T-helper 2 cell treated with Interferon-gamma antibody and Interleukin-4, amounts not matched to agents 5 μg/mL and 100 μg/mL, for 36 hours (primary cell): ENCODE measurements at regions not wholly inside any gene's neighbourhood (a gene's known extent, or its start where the extent isn't known, plus 50 kb on each side); places are given as distances from the start of the nearest gene placed in this dataset.

Experiments
- DNase-seq: peaks from one replicate; pipeline ENCODE4 v3.0.0; 2021; ENCODE audit warnings: low spot score
- H3K27ac Mint-ChIP-seq: one replicate; pipeline ENCODE4 v1.8.0; 2021; ENCODE audit warnings: mild to moderate bottlenecking, mixed read lengths
- H3K27me3 Mint-ChIP-seq: one replicate; pipeline ENCODE4 v1.8.0; 2021; ENCODE audit warnings: low read depth, mixed read lengths
- H3K36me3 Mint-ChIP-seq: one replicate; pipeline ENCODE4 v1.8.0; 2021; ENCODE audit warnings: low read depth, mixed read lengths
- H3K4me1 Mint-ChIP-seq: one replicate; pipeline ENCODE4 v1.8.0; 2021; ENCODE audit warnings: low read depth, mixed read lengths
- H3K4me3 Mint-ChIP-seq: one replicate; pipeline ENCODE4 v1.8.0; 2022; ENCODE audit warnings: mild to moderate bottlenecking, moderate library complexity, mixed read lengths
- H3K9me3 Mint-ChIP-seq: one replicate; pipeline ENCODE4 v1.8.0; 2021; ENCODE audit warnings: mixed read lengths

- H3K27ac Mint-ChIP-seq = no peak overlapping the region
- no peak for DNase-seq
- H3K27me3 Mint-ChIP-seq = no peaks in the 10 kb centered on the region
- H3K4me3 Mint-ChIP-seq = no peak overlapping the region
- peaks cover 10% of the 10 kb centered on the region for H3K9me3 Mint-ChIP-seq
- H3K4me1 Mint-ChIP-seq = no peaks in the 10 kb centered on the region
- H3K36me3 Mint-ChIP-seq = no peaks in the 10 kb centered on the region
Measured at GRCh38 chr9:13755551-13755950, 476.1 kb upstream of the MPDZ start.

- Mint-ChIP-seq H3K4me3 (no peak overlapping the region), H3K4me1 (no peaks in the 10 kb centered on the region), H3K27me3 (no peaks in the 10 kb centered on the region), H3K9me3 (peaks cover 26% of the 10 kb centered on the region), H3K27ac (no peak overlapping the region), H3K36me3 (no peaks in the 10 kb centered on the region)
- DNase-seq = no peak
Measured at GRCh38 chr9:13750639-13751038, 471.1 kb upstream of the MPDZ start.

- H3K4me1 Mint-ChIP-seq = no peaks in the 10 kb centered on the region
- no peaks in the 10 kb centered on the region for H3K27me3 Mint-ChIP-seq
- no peaks in the 10 kb centered on the region for H3K36me3 Mint-ChIP-seq
- no peak overlapping the region for H3K27ac Mint-ChIP-seq
- H3K9me3 Mint-ChIP-seq = peaks cover 26% of the 10 kb centered on the region
- no peak for DNase-seq
- H3K4me3 Mint-ChIP-seq = no peak overlapping the region
Measured at GRCh38 chr9:13750061-13750460, 470.6 kb upstream of the MPDZ start.

- Mint-ChIP-seq H3K36me3 (no peaks in the 10 kb centered on the region), H3K4me3 (no peak overlapping the region), H3K4me1 (no peaks in the 10 kb centered on the region)
Measured at GRCh38 chr9:13746876-13747275, 467.4 kb upstream of the MPDZ start.

GRCh38 chr9:13744261-13744901 lies 464.9 kb upstream of the MPDZ start:
- Mint-ChIP-seq H3K27me3 (no peaks in the 10 kb centered on the region), H3K9me3 (peaks cover 19% of the 10 kb centered on the region), H3K4me1 (no peaks in the 10 kb centered on the region), H3K27ac (no peak overlapping the region), H3K4me3 (no peak overlapping the region), H3K36me3 (no peaks in the 10 kb centered on the region)
- DNase-seq = no peak

More at GRCh38 chr9:13746876-13747275, 467.4 kb upstream of the MPDZ start:
- Mint-ChIP-seq H3K9me3 (peaks cover 20% of the 10 kb centered on the region), H3K27ac (no peak overlapping the region), H3K27me3 (no peaks in the 10 kb centered on the region)
- DNase-seq = no peak

- Mint-ChIP-seq H3K27me3 (no peaks in the 10 kb centered on the region), H3K4me1 (no peaks in the 10 kb centered on the region), H3K9me3 (peaks cover 13% of the 10 kb centered on the region), H3K27ac (no peak overlapping the region), H3K36me3 (no peaks in the 10 kb centered on the region), H3K4me3 (no peak overlapping the region)
- no peak for DNase-seq
Measured at GRCh38 chr9:13737885-13738284, 458.4 kb upstream of the MPDZ start.

GRCh38 chr9:13735181-13735580 lies 455.7 kb upstream of the MPDZ start:
- Mint-ChIP-seq H3K27ac (no peak overlapping the region), H3K4me1 (no peaks in the 10 kb centered on the region), H3K4me3 (no peak overlapping the region), H3K9me3 (peaks cover 25% of the 10 kb centered on the region), H3K27me3 (no peaks in the 10 kb centered on the region), H3K36me3 (no peaks in the 10 kb centered on the region)
- DNase-seq = no peak

- H3K27me3 Mint-ChIP-seq = no peaks in the 10 kb centered on the region
- peaks cover 22% of the 10 kb centered on the region for H3K9me3 Mint-ChIP-seq
- DNase-seq = no peak
- no peaks in the 10 kb centered on the region for H3K36me3 Mint-ChIP-seq
- no peaks in the 10 kb centered on the region for H3K4me1 Mint-ChIP-seq
- H3K4me3 Mint-ChIP-seq = no peak overlapping the region
- no peak overlapping the region for H3K27ac Mint-ChIP-seq
Measured at GRCh38 chr9:13734601-13735000, 455.1 kb upstream of the MPDZ start.

GRCh38 chr9:13732290-13732689 lies 452.8 kb upstream of the MPDZ start:
- Mint-ChIP-seq H3K27me3 (no peaks in the 10 kb centered on the region), H3K27ac (no peak overlapping the region), H3K4me3 (no peak overlapping the region), H3K4me1 (no peaks in the 10 kb centered on the region), H3K9me3 (peaks cover 17% of the 10 kb centered on the region), H3K36me3 (no peaks in the 10 kb centered on the region)
- no peak for DNase-seq

- no peak for DNase-seq
- Mint-ChIP-seq H3K4me1 (no peaks in the 10 kb centered on the region), H3K27me3 (no peaks in the 10 kb centered on the region), H3K4me3 (no peak overlapping the region), H3K36me3 (no peaks in the 10 kb centered on the region), H3K9me3 (peaks cover 17% of the 10 kb centered on the region), H3K27ac (no peak overlapping the region)
Measured at GRCh38 chr9:13731637-13732036, 452.1 kb upstream of the MPDZ start.

GRCh38 chr9:13729955-13730354 lies 450.5 kb upstream of the MPDZ start:
- H3K4me3 Mint-ChIP-seq = no peak overlapping the region
- peaks cover 14% of the 10 kb centered on the region for H3K9me3 Mint-ChIP-seq
- H3K4me1 Mint-ChIP-seq = no peaks in the 10 kb centered on the region
- H3K36me3 Mint-ChIP-seq = no peaks in the 10 kb centered on the region
- no peak overlapping the region for H3K27ac Mint-ChIP-seq
- H3K27me3 Mint-ChIP-seq = no peaks in the 10 kb centered on the region
- DNase-seq = no peak

GRCh38 chr9:13728917-13729811 lies 449.7 kb upstream of the MPDZ start:
- Mint-ChIP-seq H3K27me3 (no peaks in the 10 kb centered on the region), H3K36me3 (no peaks in the 10 kb centered on the region), H3K4me3 (no peak overlapping the region), H3K9me3 (peaks cover 12% of the 10 kb centered on the region), H3K27ac (no peak overlapping the region), H3K4me1 (no peaks in the 10 kb centered on the region)
- no peak for DNase-seq

GRCh38 chr9:13728131-13728530 lies 448.6 kb upstream of the MPDZ start:
- Mint-ChIP-seq H3K4me3 (no peak overlapping the region), H3K4me1 (no peaks in the 10 kb centered on the region), H3K36me3 (no peaks in the 10 kb centered on the region), H3K27ac (no peak overlapping the region), H3K9me3 (peaks cover 12% of the 10 kb centered on the region), H3K27me3 (no peaks in the 10 kb centered on the region)
- no peak for DNase-seq

GRCh38 chr9:13726746-13727145 lies 447.3 kb upstream of the MPDZ start:
- Mint-ChIP-seq H3K4me1 (no peaks in the 10 kb centered on the region), H3K36me3 (no peaks in the 10 kb centered on the region)

More at GRCh38 chr9:13726746-13727145, 447.3 kb upstream of the MPDZ start:
- Mint-ChIP-seq H3K27me3 (no peaks in the 10 kb centered on the region), H3K27ac (no peak overlapping the region), H3K9me3 (peaks cover 7% of the 10 kb centered on the region), H3K4me3 (no peak overlapping the region)
- DNase-seq = no peak
